ENCODE measurements at regions not wholly inside any gene's neighbourhood (a gene's known extent, or its start where the extent isn't known, plus 50 kb on each side); places are given as distances from the start of the nearest gene placed in this dataset.

DNA sequence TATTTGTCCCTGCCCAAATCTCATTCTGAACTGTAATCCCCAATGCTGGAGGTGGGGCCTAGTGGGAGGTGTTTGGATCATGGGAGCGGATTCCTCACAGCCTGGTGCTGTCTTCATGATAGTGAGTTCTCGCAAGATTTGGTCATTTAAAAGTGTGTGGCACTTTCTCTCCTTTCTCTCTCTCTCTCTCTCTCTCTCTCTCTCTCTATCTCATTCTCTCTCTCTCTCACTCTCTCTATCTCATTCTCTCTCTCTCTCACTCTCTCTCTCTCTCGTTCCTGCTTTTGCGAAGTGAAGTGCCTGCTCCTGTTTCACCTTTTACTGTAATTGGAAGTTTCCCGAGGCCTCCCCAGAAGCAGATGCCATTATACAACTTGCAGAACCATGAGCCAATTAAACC lies 207.3 kb upstream of the NR4A3 start:
- ChIA-PET CTCF (no interaction called here), POLR2A (no interaction called here)
- DNase-seq (ENCODE audit: extremely low spot score) = no peak
- TF ChIP-seq, protein P1, sequence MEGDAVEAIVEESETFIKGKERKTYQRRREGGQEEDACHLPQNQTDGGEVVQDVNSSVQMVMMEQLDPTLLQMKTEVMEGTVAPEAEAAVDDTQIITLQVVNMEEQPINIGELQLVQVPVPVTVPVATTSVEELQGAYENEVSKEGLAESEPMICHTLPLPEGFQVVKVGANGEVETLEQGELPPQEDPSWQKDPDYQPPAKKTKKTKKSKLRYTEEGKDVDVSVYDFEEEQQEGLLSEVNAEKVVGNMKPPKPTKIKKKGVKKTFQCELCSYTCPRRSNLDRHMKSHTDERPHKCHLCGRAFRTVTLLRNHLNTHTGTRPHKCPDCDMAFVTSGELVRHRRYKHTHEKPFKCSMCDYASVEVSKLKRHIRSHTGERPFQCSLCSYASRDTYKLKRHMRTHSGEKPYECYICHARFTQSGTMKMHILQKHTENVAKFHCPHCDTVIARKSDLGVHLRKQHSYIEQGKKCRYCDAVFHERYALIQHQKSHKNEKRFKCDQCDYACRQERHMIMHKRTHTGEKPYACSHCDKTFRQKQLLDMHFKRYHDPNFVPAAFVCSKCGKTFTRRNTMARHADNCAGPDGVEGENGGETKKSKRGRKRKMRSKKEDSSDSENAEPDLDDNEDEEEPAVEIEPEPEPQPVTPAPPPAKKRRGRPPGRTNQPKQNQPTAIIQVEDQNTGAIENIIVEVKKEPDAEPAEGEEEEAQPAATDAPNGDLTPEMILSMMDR (IDR thresholded peaks at IDR 0.05; ENCODE audit: control extremely low read depth, extremely low read depth, low read depth, missing control alignments) = no peak

DNA sequence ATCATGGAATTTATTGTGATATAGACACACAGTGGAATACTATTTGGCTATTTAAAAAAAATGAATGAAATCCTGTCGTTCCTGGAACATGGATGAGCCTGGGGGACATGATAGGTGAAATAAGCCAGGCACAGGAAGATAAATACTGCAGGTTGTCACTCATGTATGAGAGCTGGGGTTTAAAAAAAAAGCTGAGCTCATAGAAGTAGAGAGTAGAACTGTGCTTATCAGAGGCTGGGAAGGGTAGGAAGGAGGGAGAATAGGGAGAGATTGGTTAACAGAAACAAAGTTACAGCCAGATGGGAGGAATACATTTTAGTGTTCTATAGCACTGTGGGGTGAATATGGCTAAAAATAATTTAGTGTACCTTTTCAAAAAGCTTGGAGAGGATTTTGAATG lies 200.6 kb upstream of the NR4A3 start:
- TF ChIP-seq, protein P1 (IDR thresholded peaks at IDR 0.05; ENCODE audit: control extremely low read depth, extremely low read depth, low read depth, missing control alignments) = no peak
- no peak for DNase-seq (ENCODE audit: extremely low spot score)
- CTCF ChIA-PET = no interaction called here
- POLR2A ChIA-PET = no interaction called here

DNA sequence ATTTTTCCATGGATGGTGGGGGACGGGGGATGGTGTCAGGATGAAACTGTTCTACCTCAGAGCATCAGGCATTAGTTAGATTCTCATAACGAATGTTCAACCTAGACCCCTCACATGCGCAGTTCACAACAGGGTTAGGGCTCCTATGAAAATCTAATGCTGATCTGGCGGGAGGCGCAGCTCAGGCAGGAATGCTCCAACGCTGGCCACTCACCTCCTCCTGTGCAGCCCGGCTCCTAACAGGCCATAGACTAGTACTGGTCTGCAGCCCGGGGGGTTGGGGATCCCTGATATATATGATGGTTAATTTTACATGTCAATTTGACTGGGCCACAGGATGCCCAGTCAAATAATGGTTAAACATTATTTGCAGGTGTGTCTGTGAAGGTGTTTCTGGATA lies 199.0 kb upstream of the NR4A3 start:
- ChIA-PET POLR2A (no interaction called here), CTCF (interaction anchor here (0.5 to 1.1 kb wide), 2 partner anchors 24 to 404 kb away, joined by 3 read pairs; no protein-coding TSS in a partner anchor)
- DNase-seq (ENCODE audit: extremely low spot score) = no peak
- TF ChIP-seq, protein P1 (IDR thresholded peaks at IDR 0.05; ENCODE audit: control extremely low read depth, extremely low read depth, low read depth, missing control alignments) = no peak

DNA sequence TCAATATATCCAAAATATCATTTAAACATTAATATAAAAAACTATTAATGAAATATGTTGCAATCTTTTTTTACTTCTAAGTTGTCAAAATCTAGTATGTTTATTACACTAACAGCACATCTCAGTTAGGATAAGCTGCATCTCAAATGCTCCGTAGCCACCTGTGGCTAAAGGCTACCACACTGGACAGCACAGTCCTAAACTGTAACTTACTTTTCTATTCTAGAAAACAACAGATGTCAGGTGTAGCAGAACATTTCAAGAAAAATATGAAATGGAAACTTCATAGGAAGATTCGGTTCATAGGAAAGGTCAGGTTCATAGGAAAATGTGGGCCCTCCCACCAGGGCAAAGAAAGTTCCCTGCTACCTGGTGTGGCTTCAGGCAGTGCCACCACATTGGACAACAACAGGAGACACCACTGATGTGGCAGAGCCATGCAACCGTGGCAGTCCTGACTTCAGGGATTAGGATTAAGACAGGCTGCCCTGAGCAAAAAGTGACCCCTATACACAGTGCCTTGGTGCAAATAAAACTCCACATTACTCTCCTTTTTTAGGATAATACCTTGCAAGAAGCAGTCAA lies 197.8 kb upstream of the NR4A3 start:
- POLR2A ChIA-PET = no interaction called here
- CTCF ChIA-PET = no interaction called here
- TF ChIP-seq, protein P1 (IDR thresholded peaks at IDR 0.05; ENCODE audit: control extremely low read depth, extremely low read depth, low read depth, missing control alignments) = no peak
- DNase-seq (ENCODE audit: extremely low spot score) = no peak

DNA sequence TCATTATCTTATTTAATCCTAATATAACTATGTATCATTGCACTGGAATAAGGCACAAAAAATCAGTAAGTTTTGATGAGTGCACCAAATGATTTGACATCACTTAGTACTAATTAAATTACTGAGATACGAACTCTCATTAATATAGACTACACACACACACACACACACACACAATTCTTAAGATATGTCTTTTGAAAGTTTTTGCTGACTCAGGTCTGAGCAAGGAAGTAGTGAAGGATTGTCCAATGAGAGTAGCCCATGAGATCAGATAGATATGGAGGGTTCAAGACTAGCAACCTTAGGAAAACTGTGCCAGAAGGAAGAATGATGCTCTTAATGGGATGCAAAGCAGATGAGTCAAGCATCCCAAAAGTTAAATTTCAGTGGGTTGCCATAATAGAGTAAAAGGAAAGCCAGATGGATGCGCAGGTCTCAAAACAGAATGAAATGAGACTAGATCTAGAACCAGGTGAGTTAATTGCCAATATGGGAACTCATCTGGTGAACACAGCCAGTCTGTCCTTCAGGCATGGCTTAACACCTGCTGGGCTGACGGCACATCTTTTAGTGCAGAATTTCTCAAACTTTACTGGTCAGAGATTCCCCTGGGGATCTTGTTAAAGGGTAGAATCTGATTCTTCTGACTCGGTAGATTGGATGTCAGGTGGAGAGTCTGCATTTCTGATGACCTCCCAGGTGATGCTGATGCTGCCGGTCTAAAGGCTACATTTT lies 197.0 kb upstream of the NR4A3 start:
- TF ChIP-seq, protein P1 (IDR thresholded peaks at IDR 0.05; ENCODE audit: control extremely low read depth, extremely low read depth, low read depth, missing control alignments) = no peak
- POLR2A ChIA-PET = no interaction called here
- DNase-seq (ENCODE audit: extremely low spot score) = no peak
- CTCF ChIA-PET = no interaction called here

DNA sequence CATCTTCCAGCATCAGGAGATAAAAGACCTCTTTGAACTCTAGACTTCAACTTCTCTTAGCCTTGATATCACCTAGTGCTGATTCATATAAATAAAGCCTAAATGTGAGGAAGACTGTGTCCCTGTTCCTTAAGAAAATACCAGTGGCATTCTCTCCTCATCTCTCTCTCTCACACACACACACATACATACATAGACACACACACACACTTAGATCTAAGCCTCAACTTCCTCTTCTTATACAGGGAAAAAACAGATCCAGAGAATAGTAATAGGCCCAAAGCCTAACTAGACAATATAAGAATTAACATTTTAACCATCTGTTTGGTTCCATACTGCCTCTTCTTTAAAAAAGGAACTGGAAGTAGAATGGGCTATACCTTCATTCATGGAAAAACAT lies 195.3 kb upstream of the NR4A3 start:
- ChIA-PET CTCF (no interaction called here), POLR2A (no interaction called here)
- DNase-seq (ENCODE audit: extremely low spot score) = no peak
- TF ChIP-seq, protein P1 (IDR thresholded peaks at IDR 0.05; ENCODE audit: control extremely low read depth, extremely low read depth, low read depth, missing control alignments) = no peak
